CD4-positive, alpha-beta T cell treated with Interleukin-17A for 1 hour (primary cell): ENCODE measurements at regions not wholly inside any gene's neighbourhood (a gene's known extent, or its start where the extent isn't known, plus 50 kb on each side); places are given as distances from the start of the nearest gene placed in this dataset.

Experiments used
- DNase-seq: peaks from one replicate; pipeline ENCODE4 v3.0.0-alpha.2; 2020

- DNase-seq: no peak
Observed at GRCh38 chr6:41474213-41474933, 71.8 kb upstream of the FOXP4 start.

GRCh38 chr6:41475164-41475563 lies 71.0 kb upstream of the FOXP4 start:
- DNase-seq: no peak

- DNase-seq: no peak
Observed at GRCh38 chr6:41475737-41476357, 70.3 kb upstream of the FOXP4 start.

GRCh38 chr6:41476401-41476800 lies 69.8 kb upstream of the FOXP4 start:
- DNase-seq: no peak

GRCh38 chr6:41477572-41477971 lies 68.6 kb upstream of the FOXP4 start:
- DNase-seq: no peak

DNA sequence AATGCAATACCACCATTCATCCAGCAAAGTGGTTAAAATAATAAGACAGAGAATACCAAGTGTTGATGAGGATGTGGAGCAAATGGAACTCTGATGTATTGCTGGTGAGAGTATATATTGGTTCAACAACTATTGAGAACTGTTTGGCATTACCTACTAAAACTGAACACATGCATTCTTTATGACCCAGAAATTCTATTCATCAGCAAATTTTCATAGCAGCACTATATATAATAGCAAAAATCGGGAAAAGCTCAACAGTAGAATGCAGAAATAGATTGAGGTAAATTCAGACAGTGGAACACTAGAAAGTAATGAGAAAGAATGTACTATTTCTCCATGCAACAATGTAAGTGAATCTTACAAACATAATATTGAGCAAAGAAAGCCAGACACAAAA lies 62.2 kb upstream of the FOXP4 start:
- DNase-seq: no peak

DNA sequence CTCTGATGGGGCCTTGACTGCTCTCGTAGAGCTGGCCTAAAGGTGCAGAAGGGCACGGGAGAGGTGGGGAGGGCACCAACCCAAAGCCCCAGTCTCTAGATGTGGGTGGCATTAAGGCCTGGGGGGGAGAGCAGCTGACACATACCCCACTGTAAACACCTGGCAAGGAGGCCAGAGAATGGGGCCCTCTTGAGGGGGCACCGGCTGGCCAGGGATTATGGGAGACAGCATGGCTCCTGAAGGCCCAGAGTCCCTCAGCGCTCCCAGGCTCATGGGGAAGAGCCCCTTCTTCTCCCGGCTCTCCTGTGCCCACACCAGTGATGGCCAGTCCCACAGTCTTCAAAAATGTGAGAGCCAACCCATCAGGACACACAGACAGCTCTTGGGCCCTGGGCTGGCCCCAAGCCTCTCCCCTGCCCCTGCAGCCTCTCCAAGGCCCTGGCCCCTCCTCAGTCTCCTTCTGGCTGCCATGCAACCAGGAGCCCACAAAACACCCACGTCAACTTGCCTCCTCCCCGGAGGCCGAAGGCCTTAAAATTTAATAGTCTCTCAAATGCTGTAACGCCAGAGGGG lies 58.2 kb upstream of the FOXP4 start:
- no peak for DNase-seq

GRCh38 chr6:41488433-41489119 lies 57.6 kb upstream of the FOXP4 start:
- DNase-seq: no peak

GRCh38 chr6:41489120-41489851 lies 56.9 kb upstream of the FOXP4 start:
- DNase-seq: no peak

GRCh38 chr6:41492261-41492891 lies 53.8 kb upstream of the FOXP4 start:
- no peak for DNase-seq

- no peak for DNase-seq
Observed at GRCh38 chr6:41494212-41495110, 51.7 kb upstream of the FOXP4 start.
